ENCODE measurements at regions not wholly inside any gene's neighbourhood (a gene's known extent, or its start where the extent isn't known, plus 50 kb on each side); places are given as distances from the start of the nearest gene placed in this dataset.

GRCh38 chr5:130666462-130666861 lies 498.6 kb downstream of the HINT1 start:
- no peaks in the 10 kb centered on the region for H3K36me3 Mint-ChIP-seq (ENCODE audit: low read depth)
- POLR2A ChIA-PET, result no interaction called here
- H3K4me1 ChIP-seq (ENCODE audit: insufficient read depth, low read length), result no peaks in the 10 kb centered on the region

GRCh38 chr5:130652176-130652575 lies 512.9 kb downstream of the HINT1 start:
- H3K4me1 Mint-ChIP-seq (ENCODE audit: low read depth), result no peaks in the 10 kb centered on the region
- Histone ChIP-seq H3K9me3 (ENCODE audit: control insufficient read depth in 1 of 2, insufficient read depth in 1 of 2, low read length in 2 of 2) (no peaks in the 10 kb centered on the region), H3K4me3 (ENCODE audit: low read length) (no peak overlapping the region), H3K4me1 (ENCODE audit: insufficient read depth, low read length) (no peaks in the 10 kb centered on the region), H3K27me3 (ENCODE audit: control insufficient read depth in 1 of 2, insufficient read depth in 2 of 2, low read length in 2 of 2) (peaks cover 0 to 6% of the 10 kb centered on the region in 2 experiments), H3K27ac (ENCODE audit: low read depth in 1 of 2, low read length in 2 of 2) (no peak overlapping the region), H3K36me3 (ENCODE audit: insufficient read depth, low read length) (no peaks in the 10 kb centered on the region)
- no peak for ATAC-seq (ENCODE audit: poor library complexity)
- intact Hi-C loops (cut with DNase I, micrococcal nuclease), result no loop called here
- no peak for TF ChIP-seq CTCF (IDR thresholded peaks at IDR 0.05)
- H3K27me3 Mint-ChIP-seq, result peaks cover 8% of the 10 kb centered on the region
- no peak for DNase-seq
- no peak overlapping the region for H3K27ac Mint-ChIP-seq
- ChIA-PET POLR2A (no interaction called here), CTCF (no interaction called here)
- no peaks in the 10 kb centered on the region for H3K36me3 Mint-ChIP-seq (ENCODE audit: low read depth)
- H3K9me3 Mint-ChIP-seq, result no peaks in the 10 kb centered on the region
- no peak overlapping the region for H3K4me3 Mint-ChIP-seq

More at GRCh38 chr5:130666462-130666861, 498.6 kb downstream of the HINT1 start:
- ATAC-seq (ENCODE audit: poor library complexity), result no peak
- TF ChIP-seq CTCF (IDR thresholded peaks at IDR 0.05), result no peak
- peaks cover 3% of the 10 kb centered on the region for H3K9me3 Mint-ChIP-seq
- Histone ChIP-seq H3K27ac (ENCODE audit: low read depth in 1 of 2, low read length in 2 of 2) (no peak overlapping the region), H3K4me3 (ENCODE audit: low read length) (no peak overlapping the region), H3K27me3 (ENCODE audit: control insufficient read depth in 1 of 2, insufficient read depth in 2 of 2, low read length in 2 of 2) (no peaks in the 10 kb centered on the region), H3K9me3 (ENCODE audit: control insufficient read depth in 1 of 2, insufficient read depth in 1 of 2, low read length in 2 of 2) (no peaks in the 10 kb centered on the region), H3K36me3 (ENCODE audit: insufficient read depth, low read length) (no peaks in the 10 kb centered on the region)
- H3K27ac Mint-ChIP-seq, result no peak overlapping the region
- CTCF ChIA-PET, result no interaction called here
- intact Hi-C loops (cut with DNase I, micrococcal nuclease), result no loop called here
- H3K4me1 Mint-ChIP-seq (ENCODE audit: low read depth), result no peaks in the 10 kb centered on the region
- no peak overlapping the region for H3K4me3 Mint-ChIP-seq
- H3K27me3 Mint-ChIP-seq, result peaks cover 28% of the 10 kb centered on the region
- no peak for DNase-seq

- Histone ChIP-seq H3K9me3 (ENCODE audit: control insufficient read depth in 1 of 2, insufficient read depth in 1 of 2, low read length in 2 of 2) (no peaks in the 10 kb centered on the region), H3K4me3 (ENCODE audit: low read length) (no peak overlapping the region), H3K4me1 (ENCODE audit: insufficient read depth, low read length) (no peaks in the 10 kb centered on the region), H3K36me3 (ENCODE audit: insufficient read depth, low read length) (no peaks in the 10 kb centered on the region), H3K27ac (ENCODE audit: low read depth in 1 of 2, low read length in 2 of 2) (no peak overlapping the region), H3K27me3 (ENCODE audit: control insufficient read depth in 1 of 2, insufficient read depth in 2 of 2, low read length in 2 of 2) (peaks cover 0 to 6% of the 10 kb centered on the region in 2 experiments)
- H3K9me3 Mint-ChIP-seq, result no peaks in the 10 kb centered on the region
- CTCF ChIA-PET, result no interaction called here
- no peak for DNase-seq
- no peaks in the 10 kb centered on the region for H3K4me1 Mint-ChIP-seq (ENCODE audit: low read depth)
- TF ChIP-seq CTCF (IDR thresholded peaks at IDR 0.05), result no peak
- H3K27me3 Mint-ChIP-seq, result peaks cover 16% of the 10 kb centered on the region
- H3K36me3 Mint-ChIP-seq (ENCODE audit: low read depth), result no peaks in the 10 kb centered on the region
- H3K4me3 Mint-ChIP-seq, result no peak overlapping the region
- no peak overlapping the region for H3K27ac Mint-ChIP-seq
- ATAC-seq (ENCODE audit: poor library complexity), result no peak
- intact Hi-C loops (cut with DNase I, micrococcal nuclease), result no loop called here
- POLR2A ChIA-PET, result no interaction called here
Measured at GRCh38 chr5:130651440-130651839, 513.6 kb downstream of the HINT1 start.
